PC-3 (cell line): ENCODE measurements at regions not wholly inside any gene's neighbourhood (a gene's known extent, or its start where the extent isn't known, plus 50 kb on each side); places are given as distances from the start of the nearest gene placed in this dataset.

Experiments
- ATAC-seq: fragments of 200-7000 bp; cut with Tn5 transposase; 2 replicates; pipeline ENCODE4 v1.9.1; 2020; ENCODE audit warnings: mild to moderate bottlenecking, moderate library complexity
- BruUV-seq: library from RNA; stranded (reverse); fragments of 400-500 nt; replicated peaks from 2 replicates; lab custom pipeline; 2021; lab: Mats Ljungman, UMichigan
- CTCF ChIA-PET: fragments of 300-600 bp; sonication (Branson Sonifier 250); formaldehyde crosslinking; loops from one replicate; lab custom pipeline; 2022; ENCODE audit warnings: antibody characterized with exemption; lab: Charles Lee
- POLR2A ChIA-PET: fragments of 300-600 bp; sonication (Branson Sonifier 250); formaldehyde crosslinking; loops from one replicate; lab custom pipeline; 2022; ENCODE audit warnings: antibody characterized with exemption; ENCODE audit not compliant: unreplicated experiment; lab: Charles Lee
- DNase-seq: peaks from one replicate; pipeline ENCODE4 v3.0.0-alpha.2; 2015
- H2AFZ ChIP-seq: fragments of 300-600 bp; sonication (generic); 2 replicates; pipeline ENCODE4 v1.6.0; 2016; ENCODE audit warnings: antibody characterized with exemption, low read length
- H3F3A ChIP-seq: fragments of 300-600 bp; sonication (generic); one replicate; pipeline ENCODE4 v1.6.0; 2017; ENCODE audit warnings: antibody characterized with exemption, low read length, control low read depth, mild to moderate bottlenecking; ENCODE audit not compliant: unreplicated experiment
- H3K27ac ChIP-seq: fragments of 300-600 bp; sonication (generic); 2 replicates; pipeline ENCODE4 v1.5.1; 2016; ENCODE audit warnings: mild to moderate bottlenecking, low read length
- H3K27me3 ChIP-seq: fragments of 300-600 bp; sonication (generic); 2 replicates; pipeline ENCODE4 v1.6.1; 2016; ENCODE audit warnings: low read length, mixed read lengths
- H3K36me3 ChIP-seq: fragments of 300-600 bp; sonication (generic); 2 replicates; pipeline ENCODE4 v1.6.1; 2016; ENCODE audit warnings: low read depth, mixed run types, low read length, mixed read lengths
- H3K4me1 ChIP-seq: fragments of 300-600 bp; sonication (generic); 2 replicates; pipeline ENCODE4 v1.5.1; 2016; ENCODE audit warnings: low read length; ENCODE audit not compliant: insufficient read depth
- H3K4me2 ChIP-seq: fragments of 300-600 bp; sonication (generic); 2 replicates; pipeline ENCODE4 v1.6.0; 2016; ENCODE audit warnings: low read length
- H3K4me3 ChIP-seq: fragments of 300-600 bp; sonication (generic); 2 replicates; pipeline ENCODE4 v1.5.1; 2016; ENCODE audit warnings: mild to moderate bottlenecking, low read length, mixed read lengths
- H3K79me2 ChIP-seq: fragments of 300-600 bp; sonication (generic); 2 replicates; pipeline ENCODE4 v1.6.1; 2017; ENCODE audit warnings: low read length, mixed read lengths
- H3K9ac ChIP-seq: fragments of 300-600 bp; sonication (generic); 2 replicates; pipeline ENCODE4 v1.6.0; 2016; ENCODE audit warnings: mild to moderate bottlenecking, low read length
- H3K9me2 ChIP-seq: fragments of 300-600 bp; sonication (generic); replicated peaks from 2 replicates; pipeline ENCODE4 v1.6.1; 2016; ENCODE audit warnings: mixed run types, low read length, mixed read lengths
- H3K9me3 ChIP-seq: fragments of 300-600 bp; sonication (generic); 2 replicates; pipeline ENCODE4 v1.6.1; 2016; ENCODE audit warnings: low read length, mixed read lengths
- H4K20me1 ChIP-seq: fragments of 300-600 bp; sonication (generic); 2 replicates; pipeline ENCODE4 v1.6.1; 2016; ENCODE audit warnings: low read length, mixed read lengths
- CTCF ChIP-seq: fragments of 300-600 bp; sonication (generic); conservative IDR thresholded peaks from 2 replicates; pipeline ENCODE4 v1.5.1; 2017; ENCODE audit warnings: antibody characterized with exemption, low read depth, mild to moderate bottlenecking, low read length
- EZH2 ChIP-seq: fragments of 300-600 bp; sonication (generic); IDR thresholded peaks from one replicate; pipeline ENCODE4 v1.6.1; 2017; ENCODE audit warnings: antibody characterized with exemption, mild to moderate bottlenecking, low read length; ENCODE audit not compliant: unreplicated experiment
- EZH2phosphoT487 ChIP-seq: fragments of 300-600 bp; sonication (generic); IDR thresholded peaks from 2 replicates; pipeline ENCODE4 v1.6.1; 2018; ENCODE audit warnings: mild to moderate bottlenecking, antibody characterized with exemption, low read length, borderline replicate concordance
- intact Hi-C: fragments of 100-400 bp; cut with micrococcal nuclease; formaldehyde crosslinking; loops from 2 replicates; pipeline ENCODE4 v1.9.0; 2023

- ATAC-seq (no peak), DNase-seq (no peak)
- Histone ChIP-seq H3K27ac (no peak overlapping the region), H3K36me3 (no peaks in the 10 kb centered on the region), H3K4me1 (no peaks in the 10 kb centered on the region), H3K9me2 (no peaks in the 10 kb centered on the region), H3F3A (no peaks in the 10 kb centered on the region), H3K9me3 (no peaks in the 10 kb centered on the region), H3K4me2 (no peak overlapping the region), H3K9ac (no peak overlapping the region), H3K4me3 (no peak overlapping the region), H3K27me3 (peaks cover 9% of the 10 kb centered on the region), H4K20me1 (no peaks in the 10 kb centered on the region), H2AFZ (no peak overlapping the region), H3K79me2 (no peaks in the 10 kb centered on the region)
- no TSS peak for BruUV-seq
- POLR2A ChIA-PET = no interaction called here
- intact Hi-C loops = no loop called here
- TF ChIP-seq EZH2phosphoT487 (no peak), EZH2 (no peak), CTCF (no peak)
- CTCF ChIA-PET = no interaction called here
These were observed 592.9 kb upstream of the PITX2 start for GRCh38 chr4:111215755-111216154.

GRCh38 chr4:111216791-111217190, 593.9 kb upstream of the PITX2 start:
- TF ChIP-seq CTCF = no peak
- H3K36me3 ChIP-seq = no peaks in the 10 kb centered on the region
- DNase-seq (no peak), ATAC-seq (no peak)
- H3F3A ChIP-seq = no peaks in the 10 kb centered on the region
- CTCF ChIA-PET = no interaction called here
- POLR2A ChIA-PET = no interaction called here
- no TSS peak for BruUV-seq
- H3K4me3 ChIP-seq = no peak overlapping the region
- intact Hi-C loops = no loop called here
- no peaks in the 10 kb centered on the region for H3K9me3 ChIP-seq
- no peak overlapping the region for H2AFZ ChIP-seq
- no peaks in the 10 kb centered on the region for H4K20me1 ChIP-seq
- peaks cover 3% of the 10 kb centered on the region for H3K27me3 ChIP-seq
- no peaks in the 10 kb centered on the region for H3K4me1 ChIP-seq
- no peak overlapping the region for H3K27ac ChIP-seq
- no peaks in the 10 kb centered on the region for H3K9me2 ChIP-seq
- H3K9ac ChIP-seq = no peak overlapping the region
- H3K79me2 ChIP-seq = no peaks in the 10 kb centered on the region
- no peak overlapping the region for H3K4me2 ChIP-seq

GRCh38 chr4:111221371-111221770, 598.5 kb upstream of the PITX2 start:
- Histone ChIP-seq H2AFZ (no peak overlapping the region), H3K27ac (no peak overlapping the region), H3K9me3 (no peaks in the 10 kb centered on the region), H3K4me3 (no peak overlapping the region), H3K9ac (no peak overlapping the region), H3K4me1 (no peaks in the 10 kb centered on the region), H3F3A (no peaks in the 10 kb centered on the region), H3K27me3 (no peaks in the 10 kb centered on the region), H3K9me2 (no peaks in the 10 kb centered on the region), H4K20me1 (no peaks in the 10 kb centered on the region), H3K4me2 (no peak overlapping the region), H3K36me3 (no peaks in the 10 kb centered on the region), H3K79me2 (no peaks in the 10 kb centered on the region)
- no TSS peak for BruUV-seq
- intact Hi-C loops = no loop called here
- no peak for ATAC-seq
- POLR2A ChIA-PET = no interaction called here
- TF ChIP-seq EZH2 (no peak), EZH2phosphoT487 (no peak), CTCF (no peak)
- CTCF ChIA-PET = interaction anchor here (0.6 kb wide), 1 partner anchor 61 kb away, joined by 3 read pairs; no protein-coding TSS in a partner anchor
- DNase-seq = no peak
